CD4-positive, alpha-beta T cell treated with Interleukin-6 at 100 ng/mL for 8 hours (primary cell): ENCODE measurements at regions not wholly inside any gene's neighbourhood (a gene's known extent, or its start where the extent isn't known, plus 50 kb on each side); places are given as distances from the start of the nearest gene placed in this dataset.
"Not testable (repeated sequence)": the region's sequence is repeated elsewhere in the genome, so short reads cannot be mapped to it uniquely, and the experiment has no call there.

ENCODE experiments used
- DNase-seq: peaks from one replicate; pipeline ENCODE4 v3.0.0-alpha.2; 2020; ENCODE audit warnings: mixed read lengths, low spot score

- DNase-seq, result no peak
Measured at GRCh38 chr5:71907001-71907588, 188.0 kb downstream of the CARTPT start.

GRCh38 chr5:71907608-71908145 lies 188.6 kb downstream of the CARTPT start:
- no peak for DNase-seq

GRCh38 chr5:71910741-71911140 lies 191.7 kb downstream of the CARTPT start:
- no peak for DNase-seq

DNA sequence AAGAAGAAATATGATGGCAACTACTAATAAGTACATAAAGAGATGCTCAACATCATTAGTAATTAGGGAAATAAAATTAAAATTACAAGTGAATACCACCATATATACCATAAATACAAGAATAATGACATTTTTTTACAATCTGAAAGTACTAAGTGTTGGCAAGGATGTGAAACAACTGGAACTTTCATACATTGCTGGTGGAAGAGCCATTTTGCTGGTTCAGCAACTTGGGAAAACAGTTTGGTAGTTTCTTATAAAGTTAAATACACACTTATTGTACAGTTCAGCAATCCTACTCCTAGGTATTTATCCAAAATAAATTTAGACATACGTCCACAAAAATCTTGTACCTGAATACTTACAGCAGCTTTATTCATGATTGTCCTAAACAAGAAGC lies 192.9 kb downstream of the CARTPT start:
- DNase-seq, result no peak

GRCh38 chr5:71914281-71914680 lies 193.0 kb upstream of the MAP1B start:
- no peak for DNase-seq

DNA sequence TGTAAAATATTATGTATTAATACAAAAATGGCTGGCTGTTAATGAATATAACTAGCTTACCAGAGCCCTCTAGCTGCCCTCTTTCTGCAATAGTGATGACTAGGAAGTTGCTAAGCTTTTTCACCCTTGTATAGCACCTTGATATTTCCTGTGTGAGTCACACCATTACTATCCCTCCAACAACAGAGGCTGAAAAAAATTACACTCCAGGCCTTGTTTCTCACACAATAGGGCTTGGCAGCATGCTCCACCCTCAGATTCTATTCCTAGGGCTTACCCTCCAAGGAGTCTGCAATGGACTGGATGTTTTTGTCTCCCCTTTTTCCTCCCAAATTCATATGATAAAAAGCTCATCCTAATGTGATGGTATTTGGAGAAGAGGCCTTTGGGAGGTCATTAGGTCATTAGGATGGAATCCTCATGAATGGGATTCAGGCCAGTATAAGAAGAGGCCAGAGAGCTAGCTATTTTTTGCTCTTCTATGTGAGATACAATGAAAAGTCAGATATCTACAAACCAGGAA lies 184.6 kb upstream of the MAP1B start:
- no peak for DNase-seq

GRCh38 chr5:71923755-71924154 lies 183.5 kb upstream of the MAP1B start:
- DNase-seq, result no peak

GRCh38 chr5:71924325-71924724 lies 182.9 kb upstream of the MAP1B start:
- no peak for DNase-seq

GRCh38 chr5:71924980-71925379 lies 182.3 kb upstream of the MAP1B start:
- no peak for DNase-seq

DNA sequence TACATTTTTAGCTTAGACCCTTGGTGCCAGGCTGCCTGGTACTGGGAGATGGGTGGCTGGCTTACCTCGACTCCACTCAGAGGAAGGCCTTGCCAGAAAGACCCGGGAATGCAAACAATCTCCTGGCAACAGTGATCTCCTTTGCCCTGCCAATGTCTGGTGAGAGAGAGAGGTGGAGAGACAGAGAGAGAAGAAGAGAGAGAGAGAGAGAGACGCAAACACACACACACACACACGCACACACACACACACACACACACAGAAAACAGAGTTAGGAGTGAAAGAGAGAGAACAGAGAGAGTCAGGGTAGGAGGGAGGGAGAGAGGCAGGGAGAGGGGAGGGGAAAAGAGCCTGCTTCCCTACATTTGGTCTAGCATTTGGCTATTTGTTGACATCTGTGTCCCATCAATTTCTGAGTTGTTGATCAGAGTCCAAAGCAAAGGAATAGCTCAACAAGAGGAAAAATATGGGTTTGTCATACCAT lies 181.6 kb upstream of the MAP1B start:
- DNase-seq, result no peak

GRCh38 chr5:71929003-71929402 lies 178.3 kb upstream of the MAP1B start:
- no peak for DNase-seq

DNA sequence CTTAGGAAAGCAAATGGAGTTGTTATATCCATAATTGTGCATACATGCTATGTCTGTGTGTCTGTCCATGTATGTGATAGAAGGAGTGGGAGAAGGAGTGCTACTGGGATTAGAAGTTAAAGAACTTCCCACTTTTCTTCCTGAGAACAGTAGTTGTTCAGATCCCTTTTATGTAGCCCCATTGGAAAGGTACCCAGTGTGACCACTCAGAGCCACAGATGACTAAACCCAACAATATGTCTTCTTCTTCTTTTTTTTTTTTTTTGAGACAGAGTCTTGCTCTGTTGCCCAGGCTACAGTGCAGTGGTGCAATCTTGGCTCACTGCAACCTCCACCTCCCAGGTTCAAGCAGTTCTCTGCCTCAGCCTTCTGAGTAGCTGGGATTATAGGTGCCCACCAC lies 176.7 kb upstream of the MAP1B start:
- not testable (repeated sequence) for DNase-seq

- DNase-seq, result no peak
Measured at GRCh38 chr5:71932131-71932654, 175.1 kb upstream of the MAP1B start.

GRCh38 chr5:71932655-71933338 lies 174.5 kb upstream of the MAP1B start:
- DNase-seq, result no peak

DNA sequence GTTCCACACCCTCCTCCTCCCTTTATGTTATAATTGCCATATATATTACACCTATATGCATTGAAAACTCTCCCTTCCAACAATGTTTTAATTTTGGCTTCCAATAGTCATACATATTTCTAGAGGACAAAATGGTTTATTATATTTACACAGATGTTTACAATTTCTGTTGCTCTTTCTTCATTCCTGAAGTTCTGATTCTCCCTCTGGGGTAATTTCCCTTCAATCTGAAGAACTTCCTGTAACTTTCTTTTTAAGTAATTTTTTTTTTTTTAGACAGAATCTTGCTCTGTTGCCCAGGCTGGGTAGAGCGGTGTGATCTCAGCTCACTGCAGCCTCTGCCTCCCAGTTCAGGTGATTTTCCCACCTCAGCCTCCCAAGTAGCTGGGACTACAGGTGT lies 173.0 kb upstream of the MAP1B start:
- DNase-seq, result no peak

- no peak for DNase-seq
Measured at GRCh38 chr5:71937921-71938698, 169.2 kb upstream of the MAP1B start.

DNA sequence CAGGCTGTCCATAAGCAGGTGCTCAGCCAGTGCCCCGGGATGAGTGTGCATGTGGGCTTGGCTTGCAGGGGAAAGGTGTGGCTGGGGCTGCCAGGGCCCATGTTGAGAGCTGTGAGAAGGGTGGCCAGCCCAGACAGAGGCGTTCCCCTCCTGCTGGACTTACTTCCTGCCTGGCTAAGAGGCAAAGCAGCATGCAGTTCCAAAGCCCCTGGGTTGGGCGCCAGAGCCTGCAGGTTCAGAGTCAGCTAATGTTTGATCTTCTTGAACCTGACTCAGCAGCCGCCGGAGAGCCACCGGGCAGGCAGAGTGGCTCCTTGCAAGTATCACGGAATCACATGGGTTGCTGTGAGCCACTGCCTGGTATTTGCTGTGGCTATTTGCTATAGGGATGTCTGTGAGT lies 168.4 kb upstream of the MAP1B start:
- DNase-seq, result no peak

DNA sequence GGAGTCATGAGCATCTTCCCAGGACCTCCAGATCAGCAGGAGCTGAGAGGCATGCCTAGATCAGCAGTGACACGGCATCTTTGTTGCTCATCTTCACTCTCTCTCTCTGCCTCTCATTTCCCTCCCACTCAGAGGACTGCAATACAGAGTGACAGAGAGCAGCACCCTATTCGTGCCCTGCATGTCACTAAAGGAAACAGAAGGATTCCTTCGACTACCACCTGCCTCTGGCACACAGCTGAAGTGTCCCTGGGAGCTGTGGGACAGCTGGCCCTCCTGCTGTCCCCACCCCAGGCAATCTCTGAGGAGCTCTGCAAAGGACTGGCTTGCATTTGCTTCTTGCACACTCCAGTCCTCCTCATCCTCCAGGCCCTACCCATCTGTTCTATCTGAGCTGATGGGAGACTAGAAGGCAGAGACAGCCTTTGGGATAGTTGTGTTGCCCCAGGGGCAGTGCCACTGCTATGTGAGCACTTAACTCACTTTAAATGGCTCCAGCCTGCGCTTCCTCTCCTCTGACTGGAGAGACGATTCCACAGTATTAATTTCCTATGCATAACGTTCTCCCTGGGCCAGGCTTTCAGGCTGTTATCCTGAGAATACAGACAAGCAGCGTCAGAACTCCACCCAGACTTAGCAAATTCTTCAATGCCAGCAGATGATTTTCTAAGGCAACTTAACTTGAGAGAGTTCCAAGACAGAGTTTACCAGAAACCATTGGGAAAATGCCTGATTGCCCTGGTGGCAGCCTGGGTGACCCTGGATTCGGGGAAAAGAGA lies 167.6 kb upstream of the MAP1B start:
- no peak for DNase-seq

DNA sequence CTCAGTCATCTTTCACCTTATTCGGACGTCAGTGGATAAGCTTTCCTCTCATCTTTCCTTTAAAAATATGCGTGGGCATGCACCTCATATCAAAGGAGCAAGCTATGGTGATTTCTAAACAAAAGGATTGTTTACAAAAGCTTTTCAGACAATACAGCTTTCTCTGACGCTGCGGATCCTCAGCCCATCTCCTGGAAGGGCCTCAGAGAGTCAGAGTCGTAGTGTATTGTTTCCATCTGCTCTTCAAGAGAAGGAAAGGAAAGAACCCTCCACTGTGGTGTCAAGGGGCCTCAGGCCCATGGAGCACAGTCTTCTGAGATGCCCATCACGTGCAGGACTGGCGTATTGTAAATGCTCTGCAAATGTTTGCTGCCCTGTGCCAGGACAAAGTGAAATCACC lies 163.4 kb upstream of the MAP1B start:
- DNase-seq, result no peak

DNA sequence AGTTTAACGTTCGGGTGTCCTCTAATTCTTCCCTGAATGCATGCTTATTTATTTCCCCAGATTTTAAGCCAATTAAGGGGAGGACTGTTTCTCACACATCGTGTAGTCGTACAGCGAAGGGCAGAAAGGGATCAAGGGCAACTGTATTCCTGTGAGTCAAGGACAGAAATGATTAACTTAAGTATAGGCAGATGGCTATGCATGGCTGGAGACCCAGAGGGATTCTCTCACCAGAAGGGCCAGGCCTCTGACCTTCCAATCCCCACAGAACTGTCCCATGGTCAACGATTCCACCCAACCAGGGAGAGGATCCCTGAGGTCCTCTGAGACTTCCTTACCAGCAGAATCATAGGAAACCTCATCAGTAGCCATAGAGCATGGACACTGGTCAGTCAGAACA lies 161.8 kb upstream of the MAP1B start:
- no peak for DNase-seq

- no peak for DNase-seq
Measured at GRCh38 chr5:71946343-71947030, 160.8 kb upstream of the MAP1B start.
